Activated CD8-positive, alpha-beta memory T cell treated with anti-CD3 and anti-CD28 coated beads for 24 hours (primary cell): ENCODE measurements at regions not wholly inside any gene's neighbourhood (a gene's known extent, or its start where the extent isn't known, plus 50 kb on each side); places are given as distances from the start of the nearest gene placed in this dataset.

Experiments
- DNase-seq: peaks from one replicate; pipeline ENCODE4 v3.0.0-alpha.2; 2020

DNA sequence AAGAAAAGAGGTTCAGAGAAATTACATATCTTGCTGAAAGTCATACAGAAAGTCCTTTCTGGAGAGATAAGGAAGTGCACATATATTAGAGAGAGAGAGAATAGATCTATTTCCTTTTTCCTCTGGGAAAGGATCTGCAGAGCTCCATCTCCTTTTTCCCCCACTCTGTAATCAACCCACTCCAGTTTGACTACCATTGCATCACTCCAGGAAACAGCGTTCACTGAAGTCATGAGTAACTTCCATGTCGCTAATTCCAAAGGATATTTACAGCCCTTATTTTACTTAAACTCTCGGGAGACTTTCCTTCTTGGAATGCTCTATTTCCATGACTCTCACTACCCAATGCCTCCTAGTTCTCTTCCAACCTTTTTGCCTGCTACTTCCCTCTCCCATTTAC, 72.5 kb upstream of the PARP11 start:
- no peak for DNase-seq

GRCh38 chr12:3944620-3945019, 71.4 kb upstream of the PARP11 start:
- no peak for DNase-seq

- no peak for DNase-seq
These were observed 64.9 kb upstream of the PARP11 start for GRCh38 chr12:3938042-3938544.

DNA sequence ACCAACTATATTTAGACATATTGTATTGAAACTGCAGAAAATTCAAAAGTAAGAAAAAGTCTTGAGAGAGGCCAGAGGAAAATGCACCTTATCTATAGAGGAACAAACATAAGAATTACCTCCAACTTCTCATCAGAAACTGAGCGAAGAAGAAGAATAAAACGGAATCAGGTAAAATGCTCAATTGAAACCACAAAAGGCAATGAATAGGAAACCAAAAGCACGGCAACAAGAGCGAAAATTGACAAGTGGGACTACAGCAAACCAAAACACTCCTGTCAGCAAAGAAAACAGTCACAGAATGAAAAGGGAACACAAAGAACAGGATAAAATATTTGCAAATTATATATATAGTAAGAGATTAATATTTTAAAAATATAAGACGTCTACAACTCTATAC, 61.9 kb upstream of the PARP11 start:
- DNase-seq: no peak

DNA sequence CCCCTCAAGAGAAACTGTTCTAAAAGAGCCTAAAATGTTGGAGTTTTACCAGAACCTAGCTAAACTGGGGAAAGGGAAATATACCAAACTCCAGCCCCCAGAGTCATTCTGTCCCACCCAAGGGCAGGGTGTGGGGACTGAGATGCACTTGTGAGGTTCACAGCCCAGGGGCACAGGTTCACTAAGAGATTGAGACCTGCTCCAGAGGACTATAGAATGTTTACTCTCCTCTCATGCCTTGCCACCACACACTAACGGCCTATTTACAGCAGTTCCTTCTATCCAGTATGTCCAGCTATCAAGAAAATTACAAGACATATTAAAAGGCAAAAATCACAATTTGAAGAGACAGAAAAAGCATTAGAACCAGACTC, 60.6 kb upstream of the PARP11 start:
- DNase-seq: no peak

- DNase-seq: no peak
These were observed 60.0 kb upstream of the PARP11 start for GRCh38 chr12:3933074-3933818.

- no peak for DNase-seq
These were observed 58.6 kb upstream of the PARP11 start for GRCh38 chr12:3931776-3932175.

DNA sequence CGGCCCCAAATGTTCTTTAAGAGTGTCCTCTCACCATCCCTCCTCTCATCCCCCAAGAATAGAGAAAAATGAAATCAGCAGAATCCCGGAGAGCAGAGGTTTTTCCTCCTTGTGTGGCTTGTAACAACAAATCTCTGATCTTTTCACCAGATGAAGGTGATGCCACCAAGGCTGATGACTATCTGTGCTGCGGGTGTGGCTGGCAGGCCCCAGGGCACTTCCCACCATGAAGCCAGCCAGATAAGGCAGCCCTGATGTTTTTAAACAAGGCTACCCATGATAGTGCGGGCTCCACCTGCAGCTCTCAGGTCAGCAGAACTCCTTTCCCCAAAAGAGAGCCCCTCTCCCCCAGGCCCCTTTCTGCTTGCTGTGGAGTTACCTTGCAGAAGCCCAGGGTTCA, 58.0 kb upstream of the PARP11 start:
- DNase-seq: no peak

- DNase-seq: no peak
These were observed 56.8 kb upstream of the PARP11 start for GRCh38 chr12:3929875-3930615.

- DNase-seq: no peak
These were observed 55.5 kb upstream of the PARP11 start for GRCh38 chr12:3928538-3929184.

GRCh38 chr12:3925621-3926020, 52.4 kb upstream of the PARP11 start:
- no peak for DNase-seq

DNA sequence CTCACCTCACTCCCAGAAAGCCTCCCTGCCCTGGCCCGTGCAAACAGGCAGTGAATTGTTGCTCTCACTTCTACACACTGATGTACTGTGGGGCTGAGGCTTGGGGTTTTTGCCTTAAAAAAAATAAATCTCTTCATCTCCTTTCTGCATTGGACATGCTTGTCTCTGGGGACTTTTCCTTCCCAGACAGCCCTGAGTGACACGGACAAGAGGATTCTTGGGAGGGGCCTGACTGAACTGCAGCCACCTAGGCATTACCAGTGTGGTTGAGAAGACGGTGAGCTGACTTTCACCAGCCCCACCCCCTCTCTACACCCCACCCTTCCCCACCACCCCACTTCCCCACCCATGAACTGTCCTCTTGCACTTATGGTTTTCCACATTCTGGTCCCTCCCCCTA, 51.6 kb upstream of the PARP11 start:
- DNase-seq: no peak

- DNase-seq: no peak
These were observed 49.8 kb upstream of the PARP11 start for GRCh38 chr12:3923021-3923420.
